ENCODE measurements at regions not wholly inside any gene's neighbourhood (a gene's known extent, or its start where the extent isn't known, plus 50 kb on each side); places are given as distances from the start of the nearest gene placed in this dataset.

- TF ChIP-seq CTCF (IDR thresholded peaks at IDR 0.05; ENCODE audit: insufficient read depth, low read depth, low read length) (no peak), EZH2 (IDR thresholded peaks at IDR 0.05; ENCODE audit: insufficient read depth, low read length) (no peak)
Observed at GRCh38 chr10:4399556-4399955, 426.5 kb upstream of the AKR1E2 start.
